Stomach smooth muscle (tissue), 2 donors: ENCODE measurements at regions not wholly inside any gene's neighbourhood (a gene's known extent, or its start where the extent isn't known, plus 50 kb on each side); places are given as distances from the start of the nearest gene placed in this dataset.
"Not testable (repeated sequence)": the region's sequence is repeated elsewhere in the genome, so short reads cannot be mapped to it uniquely, and the experiment has no call there.

Source experiments
- H3K27ac ChIP-seq: one replicate; pipeline ENCODE4 v1.7.0; 2013; ENCODE audit warnings: mild to moderate bottlenecking, low read length, inconsistent platforms
- H3K27me3 ChIP-seq, 2 donors: one replicate each; pipeline ENCODE4 v1.7.0; 2013; ENCODE audit warnings: low read length in 2 of 2; ENCODE audit not compliant: insufficient read depth in 2 of 2, control insufficient read depth in 1 of 2
- H3K36me3 ChIP-seq, 2 donors: one replicate each; pipeline ENCODE4 v1.7.0; 2013; ENCODE audit warnings: low read length in 2 of 2; ENCODE audit not compliant: control insufficient read depth in 2 of 2, insufficient read depth in 2 of 2
- H3K4me1 ChIP-seq: one replicate; pipeline ENCODE4 v1.7.0; 2013; ENCODE audit warnings: low read length; ENCODE audit not compliant: control insufficient read depth, insufficient read depth
- H3K4me3 ChIP-seq, 2 donors: one replicate each; pipeline ENCODE4 v1.7.0; 2013; ENCODE audit warnings: low read length in 2 of 2
- H3K9ac ChIP-seq, 2 donors: one replicate each; pipeline ENCODE4 v1.7.0; 2013; ENCODE audit warnings: low read length in 2 of 2, mild to moderate bottlenecking in 1 of 2
- H3K9me3 ChIP-seq, 2 donors: one replicate each; pipeline ENCODE4 v1.7.0; 2013; ENCODE audit warnings: low read length in 2 of 2; ENCODE audit not compliant: control insufficient read depth in 2 of 2
- donor health status: healthy.
- donor health status: Pancreatic carcinoma.

GRCh38 chr4:62460329-62460728, 1260.2 kb downstream of the ADGRL3 start:
- Histone ChIP-seq H3K9ac (no peak overlapping the region), H3K9me3 (no peaks in the 10 kb centered on the region), H3K27ac (no peak overlapping the region), H3K4me3 (no peak overlapping the region), H3K36me3 (no peaks in the 10 kb centered on the region), H3K27me3 (no peaks in the 10 kb centered on the region), H3K4me1 (no peaks in the 10 kb centered on the region)

- H3K4me1 ChIP-seq = no peaks in the 10 kb centered on the region
- H3K9me3 ChIP-seq = no peaks in the 10 kb centered on the region
- no peak overlapping the region for H3K4me3 ChIP-seq
- no peaks in the 10 kb centered on the region for H3K36me3 ChIP-seq
- H3K27ac ChIP-seq = no peak overlapping the region
- H3K27me3 ChIP-seq = no peaks in the 10 kb centered on the region
- H3K9ac ChIP-seq = no peak overlapping the region
These were observed 1257.2 kb downstream of the ADGRL3 start for GRCh38 chr4:62457356-62457755.

DNA sequence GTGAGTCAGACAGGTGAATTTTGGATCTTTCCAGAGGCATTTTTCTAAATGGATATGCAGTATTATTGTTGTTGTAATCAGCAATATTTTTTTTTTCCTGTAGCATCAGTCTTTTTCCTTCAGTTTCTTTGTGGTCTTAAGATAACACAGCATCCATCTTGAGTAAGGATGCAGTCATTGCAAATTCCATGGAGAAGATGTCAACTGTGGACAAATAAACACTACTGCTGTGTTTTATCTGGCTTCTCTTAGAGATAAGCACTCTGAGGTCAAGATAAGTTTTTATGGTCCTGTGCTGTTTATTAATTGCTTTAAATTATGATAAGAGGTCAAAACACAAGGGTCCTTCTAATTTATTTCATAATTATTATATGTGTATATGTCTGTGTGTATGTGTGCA, 1255.7 kb downstream of the ADGRL3 start:
- H3K27ac ChIP-seq = no peak overlapping the region

GRCh38 chr4:62454535-62454934, 1254.4 kb downstream of the ADGRL3 start:
- Histone ChIP-seq H3K4me1 (no peaks in the 10 kb centered on the region), H3K4me3 (no peak overlapping the region), H3K27ac (no peak overlapping the region), H3K27me3 (no peaks in the 10 kb centered on the region), H3K9ac (no peak overlapping the region), H3K9me3 (no peaks in the 10 kb centered on the region), H3K36me3 (no peaks in the 10 kb centered on the region)

More for the DNA sequence above, 1255.7 kb downstream of the ADGRL3 start:
- Histone ChIP-seq H3K36me3 (no peaks in the 10 kb centered on the region), H3K9ac (no peak overlapping the region), H3K9me3 (no peaks in the 10 kb centered on the region), H3K27me3 (no peaks in the 10 kb centered on the region), H3K4me1 (no peaks in the 10 kb centered on the region), H3K4me3 (no peak overlapping the region)

DNA sequence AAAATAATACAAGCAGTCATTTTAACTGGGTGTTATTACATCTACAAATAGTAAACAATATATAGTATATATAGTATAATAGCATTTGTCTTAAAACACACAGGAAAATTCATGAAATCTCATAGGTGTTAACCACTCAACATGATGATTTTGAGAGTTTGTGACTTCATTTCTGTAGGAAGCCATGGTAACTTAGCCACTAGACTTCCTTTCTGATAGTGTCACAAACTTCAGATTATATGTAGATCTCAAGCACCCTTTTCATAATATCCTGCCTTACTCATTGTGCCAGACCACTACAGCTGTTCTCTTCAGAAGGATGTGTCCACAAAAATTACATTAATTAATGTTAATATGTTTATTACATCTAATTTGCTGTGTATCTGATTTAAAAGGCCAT, 1250.6 kb downstream of the ADGRL3 start:
- H3K4me1 ChIP-seq = no peaks in the 10 kb centered on the region
- H3K27me3 ChIP-seq = no peaks in the 10 kb centered on the region
- H3K9ac ChIP-seq = no peak overlapping the region
- no peaks in the 10 kb centered on the region for H3K36me3 ChIP-seq
- no peak overlapping the region for H3K27ac ChIP-seq
- no peak overlapping the region for H3K4me3 ChIP-seq
- H3K9me3 ChIP-seq = no peaks in the 10 kb centered on the region

DNA sequence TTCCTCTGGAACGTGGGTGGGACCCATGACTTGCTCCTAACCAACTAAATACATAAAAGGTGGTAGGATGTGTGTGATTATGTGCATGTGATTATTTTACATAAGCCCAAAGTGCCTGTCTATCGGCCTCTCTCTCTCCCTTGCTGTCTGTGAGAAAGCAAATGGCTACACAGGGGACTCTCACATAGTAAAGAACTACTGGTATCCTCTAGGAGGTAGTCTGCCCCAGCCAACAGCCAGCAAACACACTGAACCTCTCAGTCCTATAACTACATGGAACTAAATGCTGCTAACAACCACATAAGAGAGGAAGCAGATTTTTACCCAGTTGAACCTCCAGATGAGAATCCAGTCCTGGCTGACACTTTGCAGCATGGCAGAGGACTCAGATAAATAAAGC, 1249.4 kb downstream of the ADGRL3 start:
- no peaks in the 10 kb centered on the region for H3K27me3 ChIP-seq
- H3K27ac ChIP-seq = no peak overlapping the region
- no peaks in the 10 kb centered on the region for H3K36me3 ChIP-seq
- H3K4me1 ChIP-seq = no peaks in the 10 kb centered on the region
- H3K9ac ChIP-seq = no peak overlapping the region
- H3K4me3 ChIP-seq = no peak overlapping the region
- no peaks in the 10 kb centered on the region for H3K9me3 ChIP-seq

DNA sequence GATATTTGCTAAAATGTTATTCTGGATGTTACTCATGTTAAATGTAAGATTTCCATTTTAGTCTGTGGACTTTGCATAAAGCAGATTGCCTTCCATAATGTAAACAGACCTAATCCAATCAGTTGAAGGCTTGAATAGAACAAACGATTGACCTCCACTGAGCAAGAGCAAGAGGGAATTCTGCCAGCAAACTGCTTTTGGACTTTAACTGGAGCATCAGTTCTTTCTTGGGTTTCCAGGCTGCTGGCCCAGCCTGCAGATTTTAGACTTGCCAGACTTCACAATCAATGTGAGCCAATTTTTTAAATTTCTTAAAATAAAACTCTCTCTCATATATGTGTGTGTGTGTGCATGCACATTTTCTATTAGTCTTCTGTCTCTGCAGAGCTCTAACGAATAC, 1248.8 kb downstream of the ADGRL3 start:
- Histone ChIP-seq H3K9ac (no peak overlapping the region), H3K4me3 (no peak overlapping the region), H3K27ac (no peak overlapping the region), H3K36me3 (no peaks in the 10 kb centered on the region), H3K27me3 (no peaks in the 10 kb centered on the region), H3K9me3 (no peaks in the 10 kb centered on the region), H3K4me1 (no peaks in the 10 kb centered on the region)

DNA sequence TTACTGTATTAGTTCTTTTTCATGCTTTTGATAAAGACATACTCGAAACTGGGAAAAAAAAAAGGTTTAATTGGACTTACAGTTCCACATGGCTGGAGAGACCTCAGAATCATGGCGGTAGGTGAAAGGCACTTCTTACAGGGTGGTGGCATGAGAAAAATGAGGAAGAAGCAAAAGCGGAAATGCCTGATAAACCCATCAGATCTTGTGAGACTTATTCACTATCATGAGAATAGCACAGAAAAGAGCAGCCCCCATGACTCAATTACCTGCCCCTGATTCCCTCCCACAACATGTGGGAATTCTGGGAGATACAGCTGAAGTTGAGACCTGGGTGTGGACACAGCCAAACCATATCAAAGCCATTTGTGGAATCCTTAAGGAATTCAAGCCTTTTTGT, 1238.9 kb downstream of the ADGRL3 start:
- no peak overlapping the region for H3K27ac ChIP-seq
- no peak overlapping the region for H3K9ac ChIP-seq
- no peaks in the 10 kb centered on the region for H3K36me3 ChIP-seq
- H3K9me3 ChIP-seq = no peaks in the 10 kb centered on the region
- H3K4me3 ChIP-seq = no peak overlapping the region
- no peaks in the 10 kb centered on the region for H3K4me1 ChIP-seq
- no peaks in the 10 kb centered on the region for H3K27me3 ChIP-seq

DNA sequence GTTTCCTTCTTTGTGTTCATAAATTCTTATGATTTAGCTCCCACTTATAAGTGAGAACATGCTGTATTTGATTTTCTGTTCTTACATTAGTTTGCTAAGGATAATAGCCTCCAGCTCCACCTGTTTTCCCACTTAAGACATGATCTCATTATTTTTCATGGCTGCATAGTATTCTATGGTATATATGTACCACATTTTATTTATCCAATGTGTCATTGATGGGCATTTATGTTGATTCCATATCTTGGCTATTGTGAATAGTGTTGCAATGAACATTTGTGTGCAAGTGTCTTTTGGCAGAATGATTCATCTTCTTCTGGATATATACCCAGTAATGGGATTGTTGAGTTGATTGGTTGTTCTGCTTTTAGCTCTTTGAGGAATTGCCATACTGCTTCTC, 1234.8 kb downstream of the ADGRL3 start:
- H3K9ac ChIP-seq = no peak overlapping the region
- no peaks in the 10 kb centered on the region for H3K36me3 ChIP-seq
- H3K27ac ChIP-seq = no peak overlapping the region
- no peak overlapping the region for H3K4me3 ChIP-seq
- H3K4me1 ChIP-seq = no peaks in the 10 kb centered on the region
- H3K27me3 ChIP-seq = no peaks in the 10 kb centered on the region
- H3K9me3 ChIP-seq = no peaks in the 10 kb centered on the region

DNA sequence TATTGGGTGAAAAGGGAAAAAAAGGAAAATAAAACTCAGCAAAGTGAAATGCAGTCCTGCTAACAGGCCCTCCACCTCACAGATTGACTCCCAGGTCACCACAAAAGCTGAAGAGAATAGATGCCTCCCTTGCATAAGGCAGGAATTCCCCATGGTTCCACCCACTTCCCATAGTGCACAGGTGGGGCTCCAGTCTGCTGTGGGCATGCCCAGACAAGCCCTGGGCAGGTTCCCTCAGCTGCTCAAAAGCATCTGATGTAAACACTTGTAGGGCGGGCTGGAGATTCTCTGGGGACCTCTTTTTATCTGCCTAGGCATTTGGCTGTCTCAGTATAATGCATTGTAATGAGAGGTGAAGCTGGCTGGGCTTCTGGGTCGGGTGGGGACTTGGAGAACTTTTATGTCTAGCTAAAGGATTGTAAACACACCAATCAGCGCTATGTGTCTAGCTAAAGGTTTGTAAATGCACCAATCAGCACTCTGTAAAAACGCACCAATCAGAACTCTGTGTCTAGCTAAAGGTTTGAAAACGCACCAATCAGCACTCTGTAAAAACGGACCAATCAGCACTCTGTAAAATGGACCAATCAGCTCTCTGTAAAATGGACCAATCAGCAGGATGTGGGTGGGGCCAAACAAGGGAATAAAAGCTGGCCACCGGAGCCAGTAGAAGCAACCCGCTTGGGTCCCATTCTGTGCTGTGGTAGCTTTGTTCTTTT, 1231.5 kb downstream of the ADGRL3 start:
- not testable (repeated sequence) for H3K4me3 ChIP-seq, H3K9ac ChIP-seq, H3K27ac ChIP-seq, H3K27me3 ChIP-seq, H3K9me3 ChIP-seq, H3K4me1 ChIP-seq, H3K36me3 ChIP-seq

DNA sequence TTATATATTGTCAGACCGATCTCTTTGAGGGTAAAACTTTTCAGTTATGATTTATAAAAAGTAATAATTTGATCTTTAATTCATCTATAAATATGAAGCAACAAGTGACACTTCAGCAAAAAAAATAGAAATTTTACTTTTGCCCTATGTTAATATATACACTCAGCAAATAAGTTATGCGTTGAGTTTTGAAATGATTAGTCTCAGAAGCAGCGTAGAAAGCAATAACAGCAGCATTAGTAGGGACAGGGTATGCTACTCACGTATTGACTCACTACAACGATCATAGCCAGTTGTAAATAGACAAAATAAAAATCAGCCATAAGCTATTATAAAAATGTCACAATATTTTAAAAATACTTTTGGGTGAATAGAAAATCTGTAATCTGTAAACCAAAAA, 1229.2 kb downstream of the ADGRL3 start:
- Histone ChIP-seq H3K9me3 (no peaks in the 10 kb centered on the region), H3K36me3 (no peaks in the 10 kb centered on the region), H3K9ac (no peak overlapping the region), H3K4me1 (no peaks in the 10 kb centered on the region), H3K27ac (no peak overlapping the region), H3K27me3 (no peaks in the 10 kb centered on the region), H3K4me3 (no peak overlapping the region)
